SK-N-MC (cell line): ENCODE measurements at regions not wholly inside any gene's neighbourhood (a gene's known extent, or its start where the extent isn't known, plus 50 kb on each side); places are given as distances from the start of the nearest gene placed in this dataset.

Experiments
- EZH2 ChIP-seq: fragments of 200-600 bp; sonication (generic); IDR thresholded peaks from one replicate; pipeline ENCODE4 v1.6.1; 2017; ENCODE audit warnings: antibody characterized with exemption
- FOXP2 ChIP-seq: optimal IDR thresholded peaks from 2 replicates; pipeline ENCODE3; 2011; ENCODE audit warnings: mild to moderate bottlenecking, moderate library complexity; ENCODE audit not compliant: insufficient read depth; ENCODE audit errors: extremely low read length, control extremely low read depth
- POLR2AphosphoS5 ChIP-seq: IDR thresholded peaks from 2 replicates; pipeline ENCODE4 v1.6.1; 2012; ENCODE audit warnings: mild to moderate bottlenecking, low read depth, low read length, borderline replicate concordance

DNA sequence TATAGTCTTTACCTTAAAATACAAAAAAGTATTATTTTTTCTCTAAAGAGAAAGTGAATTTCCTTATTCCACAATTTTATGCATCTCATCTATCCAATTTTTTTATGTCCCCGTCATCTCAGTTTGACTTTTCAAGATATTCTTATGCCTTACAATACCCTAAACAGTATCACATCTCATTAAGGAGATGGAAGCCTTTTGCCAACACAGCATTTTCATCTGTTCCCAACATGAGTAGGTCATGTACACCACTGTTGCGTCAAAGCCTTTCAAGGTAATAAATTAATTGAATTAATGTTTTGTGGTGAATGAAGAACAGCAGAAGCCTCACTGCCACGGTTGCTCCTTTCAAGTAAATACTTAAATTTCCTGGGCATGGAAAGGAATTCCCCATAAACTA lies 299.4 kb downstream of the EPHA4 start:
- no peak for TF ChIP-seq EZH2
- TF ChIP-seq POLR2AphosphoS5, result no peak
- TF ChIP-seq FOXP2, result no peak
